ENCODE measurements at regions not wholly inside any gene's neighbourhood (a gene's known extent, or its start where the extent isn't known, plus 50 kb on each side); places are given as distances from the start of the nearest gene placed in this dataset.

- Mint-ChIP-seq H3K4me1 (ENCODE audit: low read depth) (no peaks in the 10 kb centered on the region), H3K27ac (no peak overlapping the region), H3K36me3 (ENCODE audit: low read depth) (peaks cover 3% of the 10 kb centered on the region), H3K4me3 (no peak overlapping the region), H3K27me3 (peaks cover 11% of the 10 kb centered on the region), H3K9me3 (peaks cover 4% of the 10 kb centered on the region)
- TF ChIP-seq, protein P1, sequence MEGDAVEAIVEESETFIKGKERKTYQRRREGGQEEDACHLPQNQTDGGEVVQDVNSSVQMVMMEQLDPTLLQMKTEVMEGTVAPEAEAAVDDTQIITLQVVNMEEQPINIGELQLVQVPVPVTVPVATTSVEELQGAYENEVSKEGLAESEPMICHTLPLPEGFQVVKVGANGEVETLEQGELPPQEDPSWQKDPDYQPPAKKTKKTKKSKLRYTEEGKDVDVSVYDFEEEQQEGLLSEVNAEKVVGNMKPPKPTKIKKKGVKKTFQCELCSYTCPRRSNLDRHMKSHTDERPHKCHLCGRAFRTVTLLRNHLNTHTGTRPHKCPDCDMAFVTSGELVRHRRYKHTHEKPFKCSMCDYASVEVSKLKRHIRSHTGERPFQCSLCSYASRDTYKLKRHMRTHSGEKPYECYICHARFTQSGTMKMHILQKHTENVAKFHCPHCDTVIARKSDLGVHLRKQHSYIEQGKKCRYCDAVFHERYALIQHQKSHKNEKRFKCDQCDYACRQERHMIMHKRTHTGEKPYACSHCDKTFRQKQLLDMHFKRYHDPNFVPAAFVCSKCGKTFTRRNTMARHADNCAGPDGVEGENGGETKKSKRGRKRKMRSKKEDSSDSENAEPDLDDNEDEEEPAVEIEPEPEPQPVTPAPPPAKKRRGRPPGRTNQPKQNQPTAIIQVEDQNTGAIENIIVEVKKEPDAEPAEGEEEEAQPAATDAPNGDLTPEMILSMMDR (IDR thresholded peaks at IDR 0.05) = no peak
- intact Hi-C loops (cut with micrococcal nuclease) = no loop called here
- ChIA-PET CTCF (no interaction called here), POLR2A (no interaction called here)
- no peak for ATAC-seq
- DNase-seq = no peak
These were observed 174.5 kb upstream of the PITX1 start for GRCh38 chr5:135208555-135208902.

- ChIA-PET POLR2A (no interaction called here), CTCF (interaction anchor here (1.2 kb wide), 1 partner anchor 16 kb away, joined by 3 read pairs; no protein-coding TSS in a partner anchor)
- TF ChIP-seq, protein P1 (IDR thresholded peaks at IDR 0.05) = no peak
- H3K36me3 Mint-ChIP-seq (ENCODE audit: low read depth) = peaks cover 3% of the 10 kb centered on the region
- DNase-seq (no peak), ATAC-seq (no peak)
- H3K27ac Mint-ChIP-seq = no peak overlapping the region
- peaks cover 14% of the 10 kb centered on the region for H3K27me3 Mint-ChIP-seq
- H3K4me1 Mint-ChIP-seq (ENCODE audit: low read depth) = no peaks in the 10 kb centered on the region
- intact Hi-C loops (cut with micrococcal nuclease) = no loop called here
- no peak overlapping the region for H3K4me3 Mint-ChIP-seq
- peaks cover 6% of the 10 kb centered on the region for H3K9me3 Mint-ChIP-seq
These were observed 173.8 kb upstream of the PITX1 start for GRCh38 chr5:135207866-135208265.

GRCh38 chr5:135206862-135207261, 172.8 kb upstream of the PITX1 start:
- TF ChIP-seq, protein P1 (IDR thresholded peaks at IDR 0.05) = no peak
- ATAC-seq (no peak), DNase-seq (no peak)
- no peak overlapping the region for H3K27ac Mint-ChIP-seq
- intact Hi-C loops (cut with micrococcal nuclease) = no loop called here
- no peaks in the 10 kb centered on the region for H3K4me1 Mint-ChIP-seq (ENCODE audit: low read depth)
- ChIA-PET POLR2A (no interaction called here), CTCF (no interaction called here)
- peaks cover 7% of the 10 kb centered on the region for H3K36me3 Mint-ChIP-seq (ENCODE audit: low read depth)
- H3K4me3 Mint-ChIP-seq = no peak overlapping the region
- H3K27me3 Mint-ChIP-seq = peaks cover 22% of the 10 kb centered on the region
- H3K9me3 Mint-ChIP-seq = peaks cover 12% of the 10 kb centered on the region

DNA sequence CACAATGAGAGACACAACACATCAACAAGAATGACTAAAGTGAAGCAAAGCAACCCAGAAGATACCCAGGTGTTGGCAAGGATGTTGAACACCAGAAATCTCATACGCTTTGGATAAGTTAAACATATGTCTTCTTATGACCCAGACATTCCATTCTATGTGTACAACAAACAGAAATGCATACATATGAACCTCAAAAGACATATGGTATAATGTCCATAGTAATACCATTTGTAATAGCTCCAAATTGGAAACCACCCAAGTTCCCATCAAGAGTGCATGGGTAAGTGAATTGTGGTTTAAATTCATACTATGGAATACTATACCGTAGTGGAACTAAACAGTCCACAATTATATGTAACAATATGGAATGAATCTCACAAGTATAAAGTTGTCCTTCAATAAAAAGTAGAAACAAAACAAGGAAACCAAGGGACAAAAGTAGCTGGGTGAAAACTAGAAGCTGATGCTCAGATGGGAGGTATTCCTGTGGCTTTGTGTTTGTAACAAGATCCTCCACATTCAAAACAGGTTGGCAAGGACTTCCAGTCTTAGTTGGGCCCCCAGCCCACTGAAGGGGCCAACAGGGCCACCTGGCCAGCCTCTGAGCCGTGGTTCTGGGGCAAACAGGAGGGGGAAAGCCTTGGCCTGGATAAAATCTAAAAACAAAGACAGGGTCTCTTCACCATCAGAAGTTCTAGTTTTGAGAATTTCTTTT, 171.8 kb upstream of the PITX1 start:
- Mint-ChIP-seq H3K4me1 (ENCODE audit: low read depth) (no peaks in the 10 kb centered on the region), H3K4me3 (no peak overlapping the region), H3K9me3 (peaks cover 12% of the 10 kb centered on the region), H3K27me3 (peaks cover 22% of the 10 kb centered on the region), H3K27ac (no peak overlapping the region), H3K36me3 (ENCODE audit: low read depth) (peaks cover 7% of the 10 kb centered on the region)
- DNase-seq = no peak
- CTCF ChIA-PET = interaction anchor here (0.7 to 1.0 kb wide), 2 partner anchors 9 to 15 kb away, joined by 3 read pairs; no protein-coding TSS in a partner anchor
- TF ChIP-seq, protein P1 (IDR thresholded peaks at IDR 0.05) = no peak
- POLR2A ChIA-PET = no interaction called here
- intact Hi-C loops (cut with micrococcal nuclease) = no loop called here
- no peak for ATAC-seq

DNA sequence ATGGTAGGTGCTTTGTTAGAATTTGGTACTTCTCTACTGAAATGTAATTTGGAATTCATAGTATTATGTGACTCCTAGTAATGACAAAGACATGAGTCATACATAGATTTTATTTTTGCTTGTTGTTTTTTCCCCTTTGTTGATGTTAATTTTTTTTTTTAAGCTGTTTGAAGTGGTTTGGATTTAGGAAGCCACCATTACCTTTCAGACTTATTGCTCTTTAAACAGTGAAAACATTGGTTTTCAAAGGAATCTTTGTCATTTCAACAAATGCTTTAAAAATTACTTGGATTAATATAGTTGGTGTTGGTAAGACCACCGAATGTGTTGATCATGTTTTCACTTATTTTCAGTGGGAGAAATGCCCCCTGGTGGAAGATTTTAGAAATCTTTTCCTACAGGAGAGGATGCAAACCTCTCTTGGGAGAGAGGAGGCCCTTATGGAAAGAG, 170.1 kb upstream of the PITX1 start:
- no peak for ATAC-seq

More for the DNA sequence above, 170.1 kb upstream of the PITX1 start:
- POLR2A ChIA-PET = interaction anchor here (0.7 kb wide), 1 partner anchor 755 kb away, joined by 4 read pairs; no protein-coding TSS in a partner anchor
- Mint-ChIP-seq H3K9me3 (peaks cover 12% of the 10 kb centered on the region), H3K4me3 (no peak overlapping the region), H3K27ac (no peak overlapping the region), H3K36me3 (ENCODE audit: low read depth) (peaks cover 7% of the 10 kb centered on the region), H3K4me1 (ENCODE audit: low read depth) (no peaks in the 10 kb centered on the region), H3K27me3 (peaks cover 28% of the 10 kb centered on the region)
- CTCF ChIA-PET = interaction anchor here (1.7 kb wide), 1 partner anchor 12 kb away, joined by 7 read pairs; no protein-coding TSS in a partner anchor
- no peak for DNase-seq
- intact Hi-C loops (cut with micrococcal nuclease) = no loop called here
- TF ChIP-seq, protein P1 (IDR thresholded peaks at IDR 0.05) = no peak
